Tibial artery (tissue), 4 donors: ENCODE measurements at regions not wholly inside any gene's neighbourhood (a gene's known extent, or its start where the extent isn't known, plus 50 kb on each side); places are given as distances from the start of the nearest gene placed in this dataset.

Experiments
- DNase-seq, 2 donors: peaks; one replicate each; pipeline ENCODE4 v3.0.0-alpha.2; 2019
- H3K27ac ChIP-seq, 2 donors: fragments of 200-600 bp; sonication (generic) in 1 of 2; 1 replicate in 1 of 2; 2 replicates in 1 of 2; pipeline ENCODE4 v1.5.1; 2018 to 2019; ENCODE audit warnings: mild to moderate bottlenecking in 1 of 2
- H3K27me3 ChIP-seq, 2 donors: fragments of 200-600 bp; sonication (generic) in 1 of 2; one replicate each; pipeline versions ENCODE4 v1.5.1 to v1.6.0; 2016 to 2019
- H3K36me3 ChIP-seq, 3 donors: fragments of 200-600 bp; sonication (generic) in 2 of 3; one replicate each; pipeline ENCODE4 v1.5.1; 2016 to 2019; ENCODE audit warnings: mild to moderate bottlenecking in 2 of 3
- H3K4me1 ChIP-seq, 4 donors: fragments of 200-600 bp; sonication (generic) in 2 of 4; 1 replicate in 3 of 4; 2 replicates in 1 of 4; pipeline ENCODE4 v1.5.1; 2016 to 2019
- H3K4me3 ChIP-seq, 2 donors: fragments of 200-600 bp; sonication (generic) in 1 of 2; 1 replicate in 1 of 2; 2 replicates in 1 of 2; pipeline ENCODE4 v1.5.1; 2018 to 2019; ENCODE audit warnings: mild to moderate bottlenecking in 2 of 2
- H3K9me3 ChIP-seq, 3 donors: fragments of 200-600 bp; sonication (generic) in 1 of 3; one replicate each; pipeline ENCODE4 v1.5.1; 2016 to 2019
- intact Hi-C: fragments of 100-400 bp; cut with DNase I; formaldehyde crosslinking; loops from one replicate; pipeline ENCODE4 v1.15.0; 2023; ENCODE audit warnings: low total_unique reads
- TF ChIP-seq, protein P1 (sequence below), 2 experiments: fragments of 200-600 bp in 1 of 2; fragments of 450-650 bp in 1 of 2; IDR thresholded peaks; one replicate each; pipeline ENCODE4 v1.5.1; 2017 to 2019; ENCODE audit warnings: antibody characterized with exemption in 2 of 2, mild to moderate bottlenecking in 1 of 2, moderate library complexity in 1 of 2

DNA sequence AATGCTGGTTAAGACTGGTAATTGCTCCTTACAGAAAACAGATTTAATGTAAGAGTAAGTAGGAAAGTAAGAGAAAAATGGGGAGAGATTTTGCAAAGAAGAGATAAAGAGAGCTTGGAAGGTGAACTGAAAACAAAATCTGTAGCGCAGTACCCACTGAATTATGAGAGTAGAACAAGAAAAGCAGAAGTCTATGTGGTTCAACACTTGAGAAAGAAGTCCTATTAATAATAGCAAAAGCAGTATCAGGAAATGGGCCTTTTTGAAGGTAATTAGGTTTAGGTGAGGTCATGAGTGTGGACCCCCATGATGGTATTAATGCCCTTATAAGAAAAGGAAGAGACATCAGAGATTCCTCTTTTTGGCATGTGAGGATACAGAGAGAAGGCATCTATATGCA is 460.6 kb downstream of the CETN3 start:
- Histone ChIP-seq H3K9me3 (no peaks in the 10 kb centered on the region), H3K4me3 (no peak overlapping the region), H3K27me3 (no peaks in the 10 kb centered on the region), H3K27ac (no peak overlapping the region), H3K36me3 (no peaks in the 10 kb centered on the region), H3K4me1 (peaks cover 0 to 16% (median 8%) of the 10 kb centered on the region in 4 donors)
- intact Hi-C loops = no loop called here
- no peak for DNase-seq
- TF ChIP-seq, protein P1, sequence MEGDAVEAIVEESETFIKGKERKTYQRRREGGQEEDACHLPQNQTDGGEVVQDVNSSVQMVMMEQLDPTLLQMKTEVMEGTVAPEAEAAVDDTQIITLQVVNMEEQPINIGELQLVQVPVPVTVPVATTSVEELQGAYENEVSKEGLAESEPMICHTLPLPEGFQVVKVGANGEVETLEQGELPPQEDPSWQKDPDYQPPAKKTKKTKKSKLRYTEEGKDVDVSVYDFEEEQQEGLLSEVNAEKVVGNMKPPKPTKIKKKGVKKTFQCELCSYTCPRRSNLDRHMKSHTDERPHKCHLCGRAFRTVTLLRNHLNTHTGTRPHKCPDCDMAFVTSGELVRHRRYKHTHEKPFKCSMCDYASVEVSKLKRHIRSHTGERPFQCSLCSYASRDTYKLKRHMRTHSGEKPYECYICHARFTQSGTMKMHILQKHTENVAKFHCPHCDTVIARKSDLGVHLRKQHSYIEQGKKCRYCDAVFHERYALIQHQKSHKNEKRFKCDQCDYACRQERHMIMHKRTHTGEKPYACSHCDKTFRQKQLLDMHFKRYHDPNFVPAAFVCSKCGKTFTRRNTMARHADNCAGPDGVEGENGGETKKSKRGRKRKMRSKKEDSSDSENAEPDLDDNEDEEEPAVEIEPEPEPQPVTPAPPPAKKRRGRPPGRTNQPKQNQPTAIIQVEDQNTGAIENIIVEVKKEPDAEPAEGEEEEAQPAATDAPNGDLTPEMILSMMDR (IDR thresholded peaks at IDR 0.05) = no peak

DNA sequence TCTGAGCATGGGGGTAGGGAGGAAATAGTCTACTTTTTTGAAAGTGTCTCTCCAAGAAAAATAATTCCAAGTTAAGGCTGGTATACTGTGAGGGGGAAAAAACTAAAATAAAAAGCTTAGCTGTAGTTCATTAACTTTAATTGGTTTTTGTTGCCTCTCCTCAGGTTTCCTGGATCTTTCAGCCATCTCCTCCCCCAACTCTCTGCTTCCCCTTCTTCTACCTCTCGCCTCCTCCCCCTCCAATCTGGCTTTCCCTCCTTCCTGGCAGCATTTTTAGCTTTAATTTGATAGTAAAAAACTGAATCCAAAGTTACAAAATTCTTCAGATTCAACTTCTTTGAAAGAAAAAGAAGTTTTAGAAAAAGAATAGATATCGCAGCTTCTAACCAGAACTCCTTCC is 462.6 kb downstream of the CETN3 start:
- intact Hi-C loops = no loop called here
- DNase-seq = no peak
- H3K9me3 ChIP-seq = no peaks in the 10 kb centered on the region
- H3K4me3 ChIP-seq = no peak overlapping the region
- TF ChIP-seq, protein P1 (IDR thresholded peaks at IDR 0.05) = no peak
- H3K4me1 ChIP-seq = peaks cover 0 to 16% (median 8%) of the 10 kb centered on the region in 4 donors
- H3K27me3 ChIP-seq = no peaks in the 10 kb centered on the region
- peak overlapping the region; percentile 55 to 66 for H3K27ac ChIP-seq
- no peaks in the 10 kb centered on the region for H3K36me3 ChIP-seq

DNA sequence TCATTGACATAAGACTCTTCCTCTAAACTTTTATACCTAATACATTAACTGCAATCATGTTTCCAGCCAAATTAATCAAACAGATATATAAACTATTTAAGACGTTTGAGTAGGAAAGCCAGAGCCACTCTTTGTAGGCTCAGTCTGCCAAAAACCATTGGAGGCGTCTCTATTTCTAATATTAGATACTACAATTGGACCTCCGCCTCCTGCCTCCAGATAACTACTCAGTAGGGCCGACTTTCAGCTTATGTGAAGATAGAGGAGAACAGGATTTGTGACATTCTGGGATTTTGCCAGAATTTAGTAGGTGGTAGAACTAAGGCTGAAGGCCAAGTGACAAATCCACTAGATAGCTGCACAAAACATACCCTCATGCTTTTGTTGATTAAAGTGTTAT is 463.0 kb downstream of the CETN3 start:
- TF ChIP-seq, protein P1 (IDR thresholded peaks at IDR 0.05) = no peak
- H3K9me3 ChIP-seq = no peaks in the 10 kb centered on the region
- no peak overlapping the region for H3K4me3 ChIP-seq
- H3K4me1 ChIP-seq = peaks cover 0 to 16% (median 8%) of the 10 kb centered on the region in 4 donors
- no peaks in the 10 kb centered on the region for H3K36me3 ChIP-seq
- intact Hi-C loops = no loop called here
- peak overlapping the region; percentile 55 to 66 for H3K27ac ChIP-seq
- no peaks in the 10 kb centered on the region for H3K27me3 ChIP-seq
- no peak for DNase-seq

DNA sequence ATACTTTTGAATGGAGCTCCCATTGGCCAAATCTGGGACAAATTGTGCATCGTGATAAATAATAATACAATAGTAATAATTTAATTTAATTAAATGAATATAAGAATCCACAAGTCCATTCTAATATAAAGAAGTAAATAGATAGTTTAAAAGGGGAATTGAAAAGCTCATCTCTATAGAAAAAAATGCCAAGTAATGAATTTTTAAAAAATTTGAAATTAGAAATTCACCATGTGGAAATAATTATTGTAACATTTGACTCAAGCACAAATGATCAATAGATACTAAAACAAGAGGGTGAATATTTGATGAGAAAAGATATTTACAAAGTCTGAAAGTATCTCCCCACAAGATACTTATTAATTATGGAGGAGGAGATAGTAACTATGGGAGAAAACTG is 467.4 kb downstream of the CETN3 start:
- TF ChIP-seq, protein P1 (IDR thresholded peaks at IDR 0.05) = no peak
- no peaks in the 10 kb centered on the region for H3K36me3 ChIP-seq
- peaks cover 0 to 13% (median 6%) of the 10 kb centered on the region in 4 donors for H3K4me1 ChIP-seq
- intact Hi-C loops = no loop called here
- H3K27ac ChIP-seq = no peak overlapping the region
- H3K9me3 ChIP-seq = no peaks in the 10 kb centered on the region
- no peak overlapping the region for H3K4me3 ChIP-seq
- no peaks in the 10 kb centered on the region for H3K27me3 ChIP-seq
- DNase-seq = no peak

DNA sequence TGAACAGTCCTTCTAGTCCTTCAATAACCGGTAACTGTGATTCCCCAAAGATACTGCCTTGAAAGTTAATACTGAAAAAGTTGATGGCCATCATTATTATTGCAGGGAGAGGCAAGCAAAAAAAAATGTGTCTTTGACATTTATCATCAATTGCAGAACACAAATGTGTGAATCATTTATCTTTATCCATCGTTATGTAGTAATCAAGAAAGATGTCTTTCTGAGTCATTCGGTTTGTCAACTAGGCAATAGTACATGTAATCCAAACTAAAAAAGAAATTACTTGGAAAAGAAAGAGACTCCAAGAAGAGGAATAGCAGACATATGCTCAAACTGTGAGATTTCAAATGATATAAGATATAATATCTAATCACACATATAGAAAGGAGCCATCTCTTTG is 473.0 kb downstream of the CETN3 start:
- intact Hi-C loops = no loop called here
- TF ChIP-seq, protein P1 (IDR thresholded peaks at IDR 0.05) = no peak
- no peaks in the 10 kb centered on the region for H3K9me3 ChIP-seq
- H3K27ac ChIP-seq = no peak overlapping the region
- H3K36me3 ChIP-seq = no peaks in the 10 kb centered on the region
- H3K4me3 ChIP-seq = no peak overlapping the region
- H3K27me3 ChIP-seq = no peaks in the 10 kb centered on the region
- no peak for DNase-seq
- H3K4me1 ChIP-seq = peaks cover 0 to 5% (median 2%) of the 10 kb centered on the region in 4 donors

DNA sequence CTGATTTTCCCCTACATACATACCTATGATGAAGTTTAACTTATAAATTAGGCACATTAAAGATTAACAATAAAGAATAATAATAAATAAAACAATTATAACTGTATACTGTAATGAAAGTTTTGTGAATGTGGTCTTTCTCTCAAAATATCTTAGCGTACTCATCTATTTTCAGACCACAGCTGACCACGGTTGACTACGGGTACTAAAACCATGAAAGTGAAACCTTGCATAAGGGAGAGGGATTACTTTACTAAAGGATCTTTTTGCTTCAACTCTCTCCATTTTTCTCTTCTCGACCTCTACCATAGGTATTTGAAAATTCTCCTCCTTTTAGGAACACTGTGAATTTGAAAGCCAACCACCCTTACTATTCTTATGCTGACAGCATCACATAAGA is 475.5 kb downstream of the CETN3 start:
- no peaks in the 10 kb centered on the region for H3K36me3 ChIP-seq
- H3K4me1 ChIP-seq = peaks cover 0 to 24% (median 12%) of the 10 kb centered on the region in 4 donors
- no peak for DNase-seq
- H3K27ac ChIP-seq = no peak overlapping the region
- H3K27me3 ChIP-seq = no peaks in the 10 kb centered on the region
- H3K9me3 ChIP-seq = no peaks in the 10 kb centered on the region
- H3K4me3 ChIP-seq = no peak overlapping the region
- intact Hi-C loops = no loop called here
- TF ChIP-seq, protein P1 (IDR thresholded peaks at IDR 0.05) = no peak
